A673 (cell line): ENCODE measurements at regions not wholly inside any gene's neighbourhood (a gene's known extent, or its start where the extent isn't known, plus 50 kb on each side); places are given as distances from the start of the nearest gene placed in this dataset.

Source experiments
- BruUV-seq: library from RNA; stranded (reverse); fragments of 400-500 nt; replicated peaks from 2 replicates; lab custom pipeline; 2021; lab: Mats Ljungman, UMichigan
- CTCF ChIA-PET: fragments of 300-600 bp; sonication (Branson Sonifier 250); formaldehyde crosslinking; loops from one replicate; lab custom pipeline; 2022; ENCODE audit warnings: antibody characterized with exemption; lab: Charles Lee
- POLR2A ChIA-PET: fragments of 300-600 bp; sonication (Branson Sonifier 250); formaldehyde crosslinking; loops from one replicate; lab custom pipeline; 2022; ENCODE audit warnings: antibody characterized with exemption; ENCODE audit not compliant: low non-redundant PET; lab: Charles Lee
- DNase-seq: peaks from one replicate; pipeline ENCODE4 v3.0.0-alpha.2; 2015; ENCODE audit warnings: low spot score
- H3K27ac ChIP-seq: fragments of 200-600 bp; sonication (generic); 2 replicates; pipeline ENCODE4 v1.5.1; 2016; ENCODE audit warnings: mixed run types, low read depth, mild to moderate bottlenecking, mixed read lengths, antibody characterized with exemption, low read length; ENCODE audit not compliant: poor library complexity, severe bottlenecking
- H3K27me3 ChIP-seq: fragments of 200-600 bp; sonication (generic); replicated peaks from 2 replicates; pipeline ENCODE4 v1.6.1; 2017; ENCODE audit warnings: mixed run types, low read depth, mild to moderate bottlenecking, mixed read lengths, antibody characterized with exemption, low read length; ENCODE audit not compliant: insufficient read depth, poor library complexity
- H3K36me3 ChIP-seq: fragments of 200-600 bp; sonication (generic); 2 replicates; pipeline ENCODE4 v1.6.1; 2016; ENCODE audit warnings: mixed run types, mild to moderate bottlenecking, mixed read lengths, antibody characterized with exemption, low read length; ENCODE audit not compliant: insufficient read depth, poor library complexity, severe bottlenecking
- H3K4me1 ChIP-seq: fragments of 200-600 bp; sonication (generic); 2 replicates; pipeline ENCODE4 v1.6.1; 2017; ENCODE audit warnings: mixed run types, mild to moderate bottlenecking, mixed read lengths, antibody characterized with exemption, low read length; ENCODE audit not compliant: insufficient read depth, poor library complexity, severe bottlenecking
- H3K4me3 ChIP-seq: fragments of 200-600 bp; sonication (generic); 2 replicates; pipeline ENCODE4 v1.5.1; 2016; ENCODE audit warnings: low read depth, mixed run types, mild to moderate bottlenecking, mixed read lengths, low read length; ENCODE audit not compliant: poor library complexity, severe bottlenecking
- H3K9me3 ChIP-seq: fragments of 200-600 bp; sonication (generic); 2 replicates; pipeline ENCODE4 v1.6.1; 2016; ENCODE audit warnings: mixed run types, low read depth, mild to moderate bottlenecking, mixed read lengths, antibody characterized with exemption, low read length; ENCODE audit not compliant: poor library complexity, severe bottlenecking
- CTCF ChIP-seq: fragments of 300-800, 200-600 bp; sonication (generic); conservative IDR thresholded peaks from 2 replicates; pipeline ENCODE4 v1.5.1; 2017; ENCODE audit warnings: low read depth, mild to moderate bottlenecking, antibody characterized with exemption, low read length, moderate library complexity, mixed read lengths
- EZH2 ChIP-seq: fragments of 200-600 bp; sonication (generic); IDR thresholded peaks from 2 replicates; pipeline ENCODE4 v1.6.1; 2017; ENCODE audit warnings: borderline replicate concordance, low read depth, mild to moderate bottlenecking, mixed read lengths, antibody characterized with exemption, low read length; ENCODE audit not compliant: poor library complexity, severe bottlenecking
- intact Hi-C: fragments of 100-400 bp; cut with micrococcal nuclease; formaldehyde crosslinking; loops from one replicate; pipeline ENCODE4 v1.10.0; 2022; ENCODE audit not compliant: unreplicated experiment

DNA sequence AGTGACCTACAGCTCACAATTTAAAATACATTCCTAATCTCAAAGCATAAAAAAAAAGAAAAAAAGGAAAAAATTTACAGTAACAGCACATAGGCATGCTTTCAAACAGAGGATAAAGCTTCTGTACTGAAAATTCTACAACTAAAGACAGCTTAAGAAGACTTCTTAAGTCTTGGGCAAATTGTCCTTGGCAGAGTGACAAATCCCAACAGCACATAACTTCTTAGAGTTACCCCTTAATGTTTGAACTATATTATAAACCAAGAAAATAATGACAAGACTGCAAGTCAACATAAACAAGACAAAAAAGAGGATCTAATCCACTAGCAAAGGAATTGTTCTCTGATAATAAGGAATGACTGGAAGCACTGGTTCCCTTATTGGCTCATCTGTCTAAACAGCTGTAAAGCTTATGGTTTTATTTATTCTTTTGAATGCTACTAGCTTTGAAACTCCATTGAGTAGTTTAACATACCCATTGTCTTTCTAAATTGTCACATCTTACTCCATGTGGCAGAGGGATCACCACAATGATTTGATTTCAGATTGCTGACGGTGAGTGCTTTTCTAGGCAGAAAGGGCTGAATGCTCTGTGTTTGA, 1576.8 kb upstream of the GOT2 start:
- Histone ChIP-seq H3K4me1 (no peaks in the 10 kb centered on the region), H3K27ac (no peak overlapping the region), H3K9me3 (no peaks in the 10 kb centered on the region), H3K4me3 (no peak overlapping the region), H3K27me3 (no peaks in the 10 kb centered on the region), H3K36me3 (no peaks in the 10 kb centered on the region)
- no peak for DNase-seq
- intact Hi-C loops: no loop called here
- POLR2A ChIA-PET: no interaction called here
- TF ChIP-seq CTCF (no peak), EZH2 (no peak)
- BruUV-seq: no TSS peak
- CTCF ChIA-PET: no interaction called here

DNA sequence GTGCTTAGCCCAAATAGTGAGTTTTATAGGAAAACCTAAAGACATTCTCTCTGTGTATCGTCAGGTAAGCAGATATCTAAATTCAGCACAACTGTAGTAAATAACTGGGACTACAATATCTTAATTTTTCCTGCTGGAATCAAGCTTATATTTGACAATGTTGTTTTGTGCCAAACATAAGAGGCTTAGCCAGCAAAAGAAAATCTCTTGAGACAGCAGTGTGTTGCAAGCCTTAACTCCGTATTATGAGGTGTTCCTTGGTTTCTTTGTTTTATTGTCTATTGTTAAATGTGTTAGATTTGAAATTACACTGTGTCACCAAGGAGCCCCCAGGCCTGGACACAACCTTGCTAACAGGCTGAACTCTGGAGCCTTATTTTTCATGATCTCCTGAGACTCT, 1570.6 kb upstream of the GOT2 start:
- no peak for DNase-seq
- H3K4me3 ChIP-seq: no peak overlapping the region
- H3K4me1 ChIP-seq: no peaks in the 10 kb centered on the region
- no peaks in the 10 kb centered on the region for H3K9me3 ChIP-seq
- no peak overlapping the region for H3K27ac ChIP-seq
- no peaks in the 10 kb centered on the region for H3K27me3 ChIP-seq
- no peaks in the 10 kb centered on the region for H3K36me3 ChIP-seq
- POLR2A ChIA-PET: no interaction called here
- intact Hi-C loops: no loop called here
- BruUV-seq: no TSS peak
- CTCF ChIA-PET: no interaction called here
- no peak for TF ChIP-seq CTCF
- TF ChIP-seq EZH2: no peak

- no peak for DNase-seq
- BruUV-seq: no TSS peak
- TF ChIP-seq CTCF (no peak), EZH2 (no peak)
- Histone ChIP-seq H3K27me3 (no peaks in the 10 kb centered on the region), H3K4me1 (no peaks in the 10 kb centered on the region), H3K27ac (no peak overlapping the region), H3K4me3 (no peak overlapping the region), H3K9me3 (no peaks in the 10 kb centered on the region), H3K36me3 (no peaks in the 10 kb centered on the region)
- ChIA-PET CTCF (no interaction called here), POLR2A (no interaction called here)
- intact Hi-C loops: no loop called here
These were observed 1570.0 kb upstream of the GOT2 start for GRCh38 chr16:60304066-60304465.
